Stomach (tissue), 4 donors: ENCODE measurements at regions not wholly inside any gene's neighbourhood (a gene's known extent, or its start where the extent isn't known, plus 50 kb on each side); places are given as distances from the start of the nearest gene placed in this dataset.

Experiments
- EP300 ChIP-seq: sonication (generic); formaldehyde crosslinking; IDR thresholded peaks from one replicate; pipeline ENCODE4 v1.6.1; 2017; ENCODE audit warnings: antibody characterized with exemption
- POLR2A ChIP-seq, 4 donors: fragments of 450-650 bp; IDR thresholded peaks; one replicate each; pipeline ENCODE4 v1.6.1; 2016; ENCODE audit warnings: antibody characterized with exemption in 4 of 4, control low read depth in 2 of 4, mild to moderate bottlenecking in 1 of 4, moderate library complexity in 1 of 4
- POLR2AphosphoS5 ChIP-seq, 3 donors: sonication (generic); formaldehyde crosslinking; IDR thresholded peaks; one replicate each; pipeline ENCODE4 v1.6.1; 2016; ENCODE audit warnings: antibody characterized with exemption in 3 of 3
- TF ChIP-seq, protein P1 (sequence below), 7 experiments: fragments of 450-650 bp in 4 of 7; fragments of 200-600 bp in 3 of 7; sonication (generic) in 3 of 7; IDR thresholded peaks; one replicate each; pipeline ENCODE4 v1.5.1; 2016 to 2019; ENCODE audit warnings: antibody characterized with exemption in 7 of 7, control low read depth in 2 of 7, mild to moderate bottlenecking in 1 of 7

DNA sequence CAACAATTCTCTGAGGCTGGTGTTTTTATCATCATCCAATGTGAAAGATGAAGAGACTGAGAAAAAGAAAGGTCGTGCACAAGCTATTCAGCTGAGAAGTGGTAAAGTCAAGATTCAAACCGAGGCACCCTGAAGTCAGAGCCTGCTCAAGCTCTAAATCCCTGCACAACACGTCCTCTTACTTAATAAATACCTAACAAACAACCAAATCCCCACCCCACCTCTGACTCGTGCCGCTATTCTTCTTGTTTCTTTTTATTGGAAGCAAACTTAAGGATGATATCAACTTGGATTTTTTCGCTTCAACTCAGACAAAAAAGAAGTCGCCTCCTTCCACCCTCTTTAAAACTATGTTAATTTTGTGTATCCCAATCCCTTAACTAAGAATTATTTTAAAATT, 140.2 kb downstream of the CEP120 start:
- TF ChIP-seq, protein P1, sequence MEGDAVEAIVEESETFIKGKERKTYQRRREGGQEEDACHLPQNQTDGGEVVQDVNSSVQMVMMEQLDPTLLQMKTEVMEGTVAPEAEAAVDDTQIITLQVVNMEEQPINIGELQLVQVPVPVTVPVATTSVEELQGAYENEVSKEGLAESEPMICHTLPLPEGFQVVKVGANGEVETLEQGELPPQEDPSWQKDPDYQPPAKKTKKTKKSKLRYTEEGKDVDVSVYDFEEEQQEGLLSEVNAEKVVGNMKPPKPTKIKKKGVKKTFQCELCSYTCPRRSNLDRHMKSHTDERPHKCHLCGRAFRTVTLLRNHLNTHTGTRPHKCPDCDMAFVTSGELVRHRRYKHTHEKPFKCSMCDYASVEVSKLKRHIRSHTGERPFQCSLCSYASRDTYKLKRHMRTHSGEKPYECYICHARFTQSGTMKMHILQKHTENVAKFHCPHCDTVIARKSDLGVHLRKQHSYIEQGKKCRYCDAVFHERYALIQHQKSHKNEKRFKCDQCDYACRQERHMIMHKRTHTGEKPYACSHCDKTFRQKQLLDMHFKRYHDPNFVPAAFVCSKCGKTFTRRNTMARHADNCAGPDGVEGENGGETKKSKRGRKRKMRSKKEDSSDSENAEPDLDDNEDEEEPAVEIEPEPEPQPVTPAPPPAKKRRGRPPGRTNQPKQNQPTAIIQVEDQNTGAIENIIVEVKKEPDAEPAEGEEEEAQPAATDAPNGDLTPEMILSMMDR (IDR thresholded peaks at IDR 0.05): no peak
- TF ChIP-seq EP300 (no peak), POLR2AphosphoS5 (IDR thresholded peaks at IDR 0.05) (no peak), POLR2A (IDR thresholded peaks at IDR 0.05) (no peak)
